Activated CD8-positive, alpha-beta memory T cell treated with anti-CD3 and anti-CD28 coated beads for 4 hours (primary cell): ENCODE measurements at regions not wholly inside any gene's neighbourhood (a gene's known extent, or its start where the extent isn't known, plus 50 kb on each side); places are given as distances from the start of the nearest gene placed in this dataset.
"Not testable (repeated sequence)": the region's sequence is repeated elsewhere in the genome, so short reads cannot be mapped to it uniquely, and the experiment has no call there.

Source experiments
- DNase-seq, 2 donors: peaks; one replicate each; pipeline ENCODE4 v3.0.0-alpha.2; 2020; ENCODE audit warnings: low read depth in 2 of 2

- not testable (repeated sequence) for DNase-seq
Observed at GRCh38 chr7:36065563-36066342, 87.3 kb upstream of the EEPD1 start.

GRCh38 chr7:36066343-36066664 lies 86.8 kb upstream of the EEPD1 start:
- DNase-seq, result no peak

- DNase-seq, result no peak
Observed at GRCh38 chr7:36070230-36070629, 82.8 kb upstream of the EEPD1 start.

- no peak for DNase-seq
Observed at GRCh38 chr7:36071605-36072004, 81.4 kb upstream of the EEPD1 start.

- no peak for DNase-seq
Observed at GRCh38 chr7:36072620-36073019, 80.4 kb upstream of the EEPD1 start.

GRCh38 chr7:36075561-36075960 lies 77.5 kb upstream of the EEPD1 start:
- no peak for DNase-seq

GRCh38 chr7:36076074-36076473 lies 77.0 kb upstream of the EEPD1 start:
- no peak for DNase-seq

- no peak for DNase-seq
Observed at GRCh38 chr7:36078816-36079360, 74.2 kb upstream of the EEPD1 start.

- no peak for DNase-seq
Observed at GRCh38 chr7:36079446-36080025, 73.5 kb upstream of the EEPD1 start.

GRCh38 chr7:36080843-36081242 lies 72.2 kb upstream of the EEPD1 start:
- no peak for DNase-seq

- DNase-seq, result no peak
Observed at GRCh38 chr7:36082216-36082615, 70.8 kb upstream of the EEPD1 start.

- no peak for DNase-seq
Observed at GRCh38 chr7:36082910-36083309, 70.1 kb upstream of the EEPD1 start.

GRCh38 chr7:36083626-36084380 lies 69.3 kb upstream of the EEPD1 start:
- DNase-seq, result no peak

GRCh38 chr7:36084485-36085091 lies 68.5 kb upstream of the EEPD1 start:
- DNase-seq, result no peak

- DNase-seq, result no peak
Observed at GRCh38 chr7:36085096-36085495, 68.0 kb upstream of the EEPD1 start.

GRCh38 chr7:36086571-36086970 lies 66.5 kb upstream of the EEPD1 start:
- DNase-seq, result no peak

GRCh38 chr7:36088553-36088952 lies 64.5 kb upstream of the EEPD1 start:
- DNase-seq, result no peak

- DNase-seq, result no peak
Observed at GRCh38 chr7:36088966-36089365, 64.1 kb upstream of the EEPD1 start.

- no peak for DNase-seq
Observed at GRCh38 chr7:36090976-36091873, 61.8 kb upstream of the EEPD1 start.

- no peak for DNase-seq
Observed at GRCh38 chr7:36091874-36092176, 61.2 kb upstream of the EEPD1 start.

GRCh38 chr7:36092221-36092771 lies 60.8 kb upstream of the EEPD1 start:
- DNase-seq, result no peak
